Epithelial cell of esophagus (primary cell): ENCODE measurements at regions not wholly inside any gene's neighbourhood (a gene's known extent, or its start where the extent isn't known, plus 50 kb on each side); places are given as distances from the start of the nearest gene placed in this dataset.
"Not testable (repeated sequence)": the region's sequence is repeated elsewhere in the genome, so short reads cannot be mapped to it uniquely, and the experiment has no call there.

Experiments
- DNase-seq: peaks from one replicate; pipeline ENCODE4 v3.0.0; 2010; ENCODE audit warnings: low read depth
- H3K4me3 ChIP-seq: 2 replicates; pipeline ENCODE4 v1.5.1; 2011; ENCODE audit warnings: mild to moderate bottlenecking, low read length, control low read depth
- CTCF ChIP-seq: IDR thresholded peaks from 2 replicates; pipeline ENCODE4 v1.5.1; 2011; ENCODE audit warnings: low read depth, mild to moderate bottlenecking, low read length, control low read depth, inconsistent platforms; ENCODE audit not compliant: insufficient read depth; ENCODE audit errors: missing control alignments

DNA sequence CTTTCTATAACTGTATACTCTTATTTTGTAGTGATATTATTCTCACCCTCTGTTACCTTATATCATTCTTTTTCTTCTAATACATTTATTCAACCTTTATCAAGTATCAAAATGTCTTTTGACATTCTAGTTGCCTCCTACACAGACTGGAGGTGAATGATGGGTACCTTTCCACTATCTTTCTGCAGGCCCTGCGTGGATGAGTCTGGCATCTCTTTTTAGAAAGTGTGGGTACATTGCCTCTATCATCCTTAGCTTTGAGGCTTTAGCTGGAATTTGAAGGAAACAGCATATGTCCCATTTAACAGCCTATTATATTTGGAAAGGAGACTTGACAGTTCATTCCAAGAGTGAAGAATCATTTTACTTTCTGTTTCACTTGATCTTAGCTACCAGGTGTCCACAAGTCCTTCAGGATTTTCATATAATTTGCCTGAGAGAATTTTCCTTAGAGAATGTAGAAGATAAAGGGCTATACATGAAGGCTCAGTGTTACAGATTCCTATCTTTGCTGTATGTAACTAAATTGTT lies 192.0 kb downstream of the CWF19L2 start:
- DNase-seq: no peak
- H3K4me3 ChIP-seq: no peak overlapping the region
- no peak for TF ChIP-seq CTCF

GRCh38 chr11:107263844-107264563 lies 193.6 kb downstream of the CWF19L2 start:
- no peak for DNase-seq
- no peak overlapping the region for H3K4me3 ChIP-seq
- TF ChIP-seq CTCF: no peak

GRCh38 chr11:107259811-107260221 lies 197.8 kb downstream of the CWF19L2 start:
- no peak for TF ChIP-seq CTCF
- DNase-seq: no peak
- H3K4me3 ChIP-seq: no peak overlapping the region

GRCh38 chr11:107257710-107258109 lies 199.9 kb downstream of the CWF19L2 start:
- no peak for DNase-seq
- H3K4me3 ChIP-seq: no peak overlapping the region
- TF ChIP-seq CTCF: no peak

- not testable (repeated sequence) for DNase-seq, H3K4me3 ChIP-seq
Measured at GRCh38 chr11:107253661-107254060, 204.0 kb downstream of the CWF19L2 start.

GRCh38 chr11:107252429-107253161 lies 205.0 kb downstream of the CWF19L2 start:
- TF ChIP-seq CTCF: no peak
- no peak for DNase-seq
- H3K4me3 ChIP-seq: no peak overlapping the region

DNA sequence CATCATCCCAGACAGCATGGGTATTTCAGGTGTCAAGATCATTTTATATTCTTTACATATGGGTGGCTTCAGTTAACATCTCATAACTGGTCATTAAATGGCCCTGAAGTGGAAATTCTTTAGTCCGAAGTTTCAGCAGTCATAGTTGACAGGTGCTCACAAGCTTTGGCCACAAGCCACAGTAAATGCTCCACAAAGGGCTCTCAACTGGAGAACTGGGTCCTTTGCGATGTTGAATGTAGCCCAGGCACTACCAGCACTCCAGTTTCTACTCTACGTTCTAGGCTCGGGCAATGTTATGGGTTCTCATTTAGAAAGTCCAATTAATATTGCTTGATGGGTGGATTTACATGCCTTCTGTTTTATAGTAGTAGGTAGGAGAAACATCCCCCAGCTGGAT lies 206.3 kb downstream of the CWF19L2 start:
- no peak overlapping the region for H3K4me3 ChIP-seq
- no peak for TF ChIP-seq CTCF
- no peak for DNase-seq
